CD4-positive, alpha-beta T cell treated with Interleukin-15 for 4 hours (primary cell): ENCODE measurements at regions not wholly inside any gene's neighbourhood (a gene's known extent, or its start where the extent isn't known, plus 50 kb on each side); places are given as distances from the start of the nearest gene placed in this dataset.
"Not testable (repeated sequence)": the region's sequence is repeated elsewhere in the genome, so short reads cannot be mapped to it uniquely, and the experiment has no call there.

Experiments
- DNase-seq: peaks from one replicate; pipeline ENCODE4 v3.0.0-alpha.2; 2020; ENCODE audit warnings: low spot score

DNA sequence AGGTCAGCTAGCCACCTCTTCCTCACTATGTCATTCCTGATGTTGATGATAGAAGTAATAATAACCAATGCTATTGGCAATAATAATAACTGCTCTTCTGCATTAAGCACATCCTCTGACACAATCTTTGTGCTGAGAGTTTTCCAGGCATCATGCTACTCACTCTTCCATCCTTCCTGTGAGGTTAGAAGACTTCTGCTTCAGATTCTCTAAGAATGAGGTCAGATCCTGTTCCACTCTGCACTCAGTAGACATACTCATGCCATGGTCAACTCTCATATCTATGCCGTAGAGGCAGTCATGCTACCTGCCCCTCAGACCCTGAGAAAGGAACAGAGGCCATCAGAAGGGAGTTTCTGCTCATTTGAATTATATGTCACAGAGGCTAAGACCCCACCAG, 98.1 kb upstream of the TOP1 start:
- no peak for DNase-seq

DNA sequence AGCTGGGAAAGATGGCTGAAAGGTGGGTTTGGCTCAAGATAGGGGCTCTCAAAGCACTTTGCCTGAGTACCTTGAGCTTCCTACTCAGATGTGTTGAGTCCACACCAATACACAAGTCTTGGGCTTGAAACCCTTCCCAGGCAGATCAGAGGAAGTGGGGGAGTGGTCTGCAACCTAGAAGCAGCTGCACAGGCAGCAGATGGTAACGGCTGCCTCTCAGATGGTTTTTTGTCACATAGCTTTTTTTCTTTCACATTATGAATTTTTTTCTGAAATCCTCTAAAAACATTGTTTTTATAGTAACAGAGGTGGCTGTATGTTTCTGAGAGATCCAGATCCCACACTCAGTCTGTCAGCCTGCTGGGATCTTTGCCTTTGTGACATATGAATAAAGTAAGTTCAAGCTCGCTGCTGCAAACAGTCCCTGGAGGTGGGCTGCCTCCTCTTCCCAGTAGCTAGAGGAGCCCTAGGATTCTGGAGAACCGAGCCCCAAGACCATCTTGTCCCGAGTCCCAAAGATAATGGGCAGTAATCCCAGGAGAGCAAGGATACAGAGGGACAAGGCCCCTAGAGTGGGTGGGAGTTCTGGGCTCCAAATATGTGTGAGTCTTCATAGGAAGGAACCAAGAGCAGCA, 97.1 kb upstream of the TOP1 start:
- no peak for DNase-seq

- no peak for DNase-seq
Observed at GRCh38 chr20:40932436-40932835, 96.2 kb upstream of the TOP1 start.

DNA sequence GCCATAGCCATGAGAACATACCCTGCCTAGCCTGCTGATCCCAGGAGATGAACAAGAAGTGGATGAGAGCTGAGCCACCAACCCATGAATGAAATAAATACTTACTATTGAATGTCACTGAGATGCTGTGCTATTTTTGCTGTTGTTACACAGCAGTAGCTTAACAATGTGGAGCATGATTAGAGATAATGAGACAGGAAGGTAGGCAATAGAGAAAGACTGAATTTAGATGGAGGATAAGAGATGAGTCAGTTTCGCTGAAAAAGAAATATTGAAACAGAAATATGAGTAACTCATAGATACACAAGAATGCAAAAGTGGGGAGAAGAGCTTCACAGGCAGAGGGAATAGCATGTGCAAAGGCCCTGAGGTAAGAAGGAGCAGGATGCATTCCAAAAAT, 94.9 kb upstream of the TOP1 start:
- DNase-seq, result no peak

GRCh38 chr20:40938020-40938419, 90.6 kb upstream of the TOP1 start:
- DNase-seq, result no peak

DNA sequence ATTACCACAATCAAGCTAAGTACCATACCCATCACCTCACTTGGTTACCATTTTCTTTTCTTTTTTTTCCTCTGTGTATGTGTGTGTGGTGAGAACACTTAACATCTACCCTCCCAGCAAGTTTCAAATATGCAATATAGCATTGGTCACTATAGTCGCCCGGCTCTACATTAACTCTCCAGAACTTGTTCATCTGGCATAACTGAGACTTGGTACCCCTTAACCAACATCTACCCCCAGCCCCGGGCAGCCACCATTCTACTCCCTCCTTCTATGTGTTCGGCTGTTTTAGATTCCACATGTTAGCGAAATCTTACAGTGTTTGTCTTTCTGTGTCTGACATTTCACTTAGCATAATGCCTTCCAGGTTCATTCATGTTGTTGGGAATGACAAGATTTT, 89.0 kb upstream of the TOP1 start:
- no peak for DNase-seq

GRCh38 chr20:40941133-40941610, 87.5 kb upstream of the TOP1 start:
- DNase-seq, result no peak

DNA sequence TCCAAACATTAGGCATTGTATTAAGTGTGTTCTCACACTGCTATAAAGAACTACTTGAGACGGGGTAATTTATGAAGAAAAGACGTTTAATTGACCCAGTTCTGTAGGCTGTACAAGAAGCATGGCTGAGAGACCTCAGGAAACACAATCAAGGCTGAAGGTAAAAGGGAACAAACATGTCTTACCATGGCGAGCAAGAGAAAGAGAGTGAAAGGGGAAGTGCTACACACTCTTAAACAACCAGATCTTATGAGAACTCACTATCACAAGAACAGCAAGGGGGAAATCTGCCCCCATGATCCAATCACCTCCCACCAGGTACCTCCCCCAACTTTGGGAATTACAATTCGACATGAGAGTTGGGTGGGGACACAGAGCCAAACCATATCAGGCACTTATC, 86.6 kb upstream of the TOP1 start:
- no peak for DNase-seq

DNA sequence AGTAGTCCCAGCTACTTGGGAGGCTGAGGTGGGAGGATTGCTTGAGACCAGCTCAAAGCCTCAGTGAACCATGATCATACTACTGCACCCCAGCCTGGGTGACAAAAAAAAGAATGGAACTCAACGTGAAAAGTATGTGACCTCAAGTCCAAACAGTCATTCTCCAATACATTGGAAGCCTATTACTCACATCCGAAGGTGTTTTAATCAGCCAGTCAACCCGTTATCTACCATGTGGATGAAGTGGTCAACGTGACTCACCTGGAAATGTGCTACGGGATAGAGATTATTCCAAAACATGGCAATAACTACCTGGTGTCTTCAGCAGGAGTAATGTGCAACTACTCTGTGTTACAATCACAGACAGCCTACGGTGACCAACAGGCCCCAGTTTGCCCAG, 85.8 kb upstream of the TOP1 start:
- DNase-seq, result no peak

DNA sequence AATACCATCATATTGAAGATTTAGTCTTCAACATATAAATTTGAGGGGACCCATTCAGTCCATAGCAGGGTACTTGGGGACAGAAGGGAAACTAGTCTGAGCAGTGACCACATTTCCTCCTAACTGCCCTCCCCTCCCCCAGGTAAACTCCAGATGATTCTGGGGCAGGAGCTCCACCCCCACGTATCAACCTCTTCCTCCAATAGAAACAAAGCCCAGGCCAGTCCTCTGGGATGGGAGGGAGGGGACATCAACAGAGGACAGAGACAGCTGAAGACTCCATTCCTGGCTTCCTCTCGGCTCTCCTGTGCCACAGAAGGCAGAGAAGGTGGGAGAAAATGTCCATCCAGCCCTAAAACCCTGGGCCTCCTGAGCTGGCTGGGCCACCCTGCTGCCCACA, 85.0 kb upstream of the TOP1 start:
- DNase-seq, result no peak

DNA sequence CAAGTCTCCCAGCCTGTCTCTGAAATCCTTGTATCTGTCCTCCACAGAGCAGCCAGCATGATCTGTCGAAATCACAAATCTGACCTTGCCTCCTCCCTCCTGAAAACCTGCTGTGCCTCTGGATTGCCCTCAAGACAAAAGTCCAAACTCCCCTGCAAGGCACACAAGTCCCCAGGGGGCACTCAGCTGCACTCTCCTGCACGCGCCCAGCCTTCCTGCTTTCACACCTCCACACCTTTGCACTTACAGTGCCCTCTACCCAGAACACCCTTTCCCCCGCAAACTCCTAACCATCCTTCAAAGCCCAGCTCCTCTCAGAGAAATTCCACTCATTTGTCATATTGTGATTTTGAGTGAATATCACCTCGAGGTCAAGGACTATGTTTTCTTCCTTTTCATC, 83.4 kb upstream of the TOP1 start:
- DNase-seq, result no peak

DNA sequence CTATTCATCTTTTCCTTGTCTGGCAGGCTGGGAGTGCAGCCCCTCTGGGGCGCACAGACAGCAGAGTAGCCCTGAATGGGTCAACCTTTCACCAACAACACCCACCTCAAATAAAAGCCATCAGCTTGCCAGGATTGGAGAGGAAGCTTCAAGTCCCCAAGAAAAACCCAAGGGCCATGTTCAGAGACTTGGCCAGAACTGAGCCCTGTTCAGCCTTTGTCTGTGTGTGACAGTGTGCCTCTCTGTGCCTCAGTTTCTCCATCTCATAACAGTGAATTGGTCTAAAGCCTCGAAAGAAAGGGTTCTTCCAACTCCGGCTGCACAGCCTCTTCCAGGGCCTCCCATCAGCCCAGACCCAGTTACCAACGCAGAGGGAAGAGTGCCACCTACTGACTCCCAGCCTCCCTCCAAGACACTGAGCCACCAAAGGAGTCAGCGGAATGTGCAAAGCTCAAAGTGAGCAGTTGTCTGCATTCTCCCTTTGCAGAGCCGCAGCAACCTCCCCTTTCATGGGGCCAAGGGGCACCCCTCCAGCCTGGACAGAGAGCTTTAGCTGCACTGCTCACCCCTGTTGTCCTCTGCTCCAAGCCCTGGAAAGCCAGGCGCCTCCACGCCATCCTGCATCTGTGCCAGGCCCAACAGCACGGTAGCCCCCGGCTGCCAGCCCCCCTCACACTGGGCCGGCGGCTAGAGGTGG, 82.7 kb upstream of the TOP1 start:
- DNase-seq, result peak; percentile 12

DNA sequence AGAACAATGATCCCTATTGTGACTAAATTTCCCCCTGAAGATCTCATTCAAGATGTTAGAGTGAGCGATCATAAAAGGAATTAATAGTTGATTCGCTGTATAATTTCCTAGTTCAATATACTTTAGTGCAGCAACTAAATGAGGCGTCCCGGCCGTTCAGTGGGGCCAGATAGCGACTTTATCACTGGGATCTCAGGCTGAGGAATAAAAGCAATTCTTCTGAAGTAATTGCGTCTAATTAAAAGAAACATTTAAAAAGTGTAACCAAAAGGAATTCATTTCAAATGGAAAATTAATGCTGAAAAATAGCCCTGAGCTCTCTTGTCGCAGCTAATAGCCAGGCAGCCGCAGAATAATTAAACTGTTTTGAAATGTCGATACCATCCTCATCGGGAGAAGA, 82.2 kb upstream of the TOP1 start:
- DNase-seq, result no peak

- DNase-seq, result no peak
Observed at GRCh38 chr20:40948465-40949267, 80.0 kb upstream of the TOP1 start.

DNA sequence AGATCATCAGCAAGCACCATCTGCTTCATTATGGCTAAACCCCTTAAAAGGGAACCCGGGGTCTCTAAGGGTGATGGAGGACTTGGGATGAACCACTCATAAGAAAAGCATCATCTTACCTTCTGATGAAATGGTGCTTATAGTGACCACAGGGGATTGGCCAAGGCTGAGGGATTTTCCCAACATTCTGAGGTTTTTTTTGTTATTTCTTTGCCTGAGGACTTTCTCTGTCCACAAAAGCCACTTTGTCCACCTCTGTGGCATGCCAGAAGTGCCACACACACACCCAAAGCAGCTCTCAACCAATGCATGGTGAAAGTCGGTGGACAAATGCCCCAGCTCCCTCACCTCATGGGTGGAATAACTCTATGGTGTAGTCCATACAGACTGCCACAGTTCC, 79.3 kb upstream of the TOP1 start:
- DNase-seq, result no peak

GRCh38 chr20:40952136-40952535, 76.5 kb upstream of the TOP1 start:
- DNase-seq, result no peak

DNA sequence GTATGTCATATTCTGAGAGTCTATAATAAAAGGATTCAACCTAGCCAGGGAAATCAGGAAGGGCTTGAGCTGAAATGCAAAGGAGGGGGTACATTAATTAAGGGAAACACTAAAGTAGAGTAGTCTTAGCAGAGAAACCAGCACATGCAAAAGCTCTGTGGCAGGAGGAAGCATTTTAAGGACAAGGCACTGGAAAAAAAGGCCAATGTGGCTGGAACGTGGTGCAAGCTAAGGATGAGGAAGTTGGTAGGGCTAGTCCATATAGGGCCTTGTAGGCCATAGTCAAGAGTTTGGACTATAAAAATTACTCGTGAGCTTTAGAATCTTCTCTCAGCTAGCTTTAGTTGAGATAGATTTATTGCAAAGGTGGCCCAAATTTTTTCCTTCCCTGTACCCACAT, 75.2 kb upstream of the TOP1 start:
- DNase-seq, result no peak

- DNase-seq, result no peak
Observed at GRCh38 chr20:40953856-40954255, 74.8 kb upstream of the TOP1 start.

DNA sequence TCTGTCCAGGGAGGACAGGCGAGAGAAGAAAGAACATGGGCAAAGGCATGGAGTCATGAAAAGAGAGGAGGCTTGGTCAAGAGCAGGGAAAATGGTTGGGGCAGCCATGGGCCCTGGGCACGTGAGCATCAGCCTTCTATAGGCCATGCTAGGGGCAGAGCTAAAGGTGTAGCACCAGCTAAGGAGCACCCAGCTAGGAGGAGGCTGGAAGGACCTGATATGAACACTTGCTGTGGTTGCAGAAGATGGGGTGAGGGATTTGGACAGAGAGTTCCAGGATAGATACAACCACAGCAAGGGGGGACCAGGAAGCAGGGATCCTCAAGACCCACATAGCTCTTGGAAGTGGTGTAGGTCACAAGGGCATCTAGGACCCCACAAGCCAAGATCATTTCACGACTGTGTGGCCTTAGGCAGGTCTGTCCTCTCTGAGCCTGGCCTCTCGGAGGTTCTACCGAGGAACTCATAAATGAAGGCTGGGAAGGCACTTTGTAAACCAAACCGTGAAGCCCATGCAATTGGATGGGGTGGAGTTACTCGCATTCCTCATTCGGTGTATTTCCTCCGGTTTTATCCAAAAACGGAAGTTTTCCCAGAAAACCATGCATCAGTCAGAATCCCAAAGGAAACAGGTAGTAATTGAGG, 74.0 kb upstream of the TOP1 start:
- DNase-seq, result no peak

DNA sequence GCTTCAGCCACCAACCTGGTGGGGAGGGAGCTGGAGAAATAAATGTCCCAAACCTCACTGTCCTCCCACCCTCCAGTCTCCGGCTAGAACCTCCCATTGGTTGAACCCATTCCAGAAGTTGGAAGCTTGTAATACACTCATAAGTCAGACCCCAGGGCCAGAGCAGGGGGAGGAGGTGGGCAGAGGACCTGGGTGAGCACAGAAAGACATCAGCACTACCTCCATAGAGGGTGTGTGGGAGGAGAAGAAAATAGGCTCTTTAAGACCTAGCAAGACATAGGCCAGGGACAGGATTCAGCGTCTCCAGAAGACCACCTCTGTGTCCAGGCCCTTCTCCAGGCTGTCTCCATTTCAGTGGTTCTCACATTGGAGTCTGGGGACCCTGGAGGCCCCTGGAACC, 73.3 kb upstream of the TOP1 start:
- DNase-seq, result no peak

DNA sequence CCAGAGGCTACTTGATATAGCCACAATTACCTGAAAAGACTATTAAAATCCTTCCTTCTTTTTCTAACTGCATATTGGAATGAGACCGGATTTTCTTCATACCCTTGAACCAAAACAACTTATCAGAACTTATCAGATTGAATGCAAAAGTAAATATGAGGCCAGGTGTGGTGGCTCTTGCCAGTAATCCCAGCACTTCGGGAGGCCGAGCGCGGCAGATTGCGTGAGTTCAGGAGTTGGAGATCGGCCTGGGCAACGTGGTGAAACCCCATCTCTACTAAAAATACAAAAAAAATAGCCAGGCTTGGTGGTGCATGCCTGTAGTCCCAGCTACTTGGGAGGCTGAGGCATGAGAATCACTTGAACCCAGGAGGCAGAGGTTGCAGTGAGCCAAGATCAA, 72.8 kb upstream of the TOP1 start:
- not testable (repeated sequence) for DNase-seq

GRCh38 chr20:40956542-40957264, 71.9 kb upstream of the TOP1 start:
- no peak for DNase-seq
